K562 (cell line): ENCODE measurements at regions not wholly inside any gene's neighbourhood (a gene's known extent, or its start where the extent isn't known, plus 50 kb on each side); places are given as distances from the start of the nearest gene placed in this dataset.
"Not testable (repeated sequence)": the region's sequence is repeated elsewhere in the genome, so short reads cannot be mapped to it uniquely, and the experiment has no call there.

Source experiments
- ATAC-seq: fragments of 200-7000 bp; cut with Tn5 transposase; 3 replicates; pipeline ENCODE4 v1.9.1; 2020; ENCODE audit warnings: moderate library complexity
- BruUV-seq: library from RNA; stranded (reverse); fragments of 400-500 nt; replicated peaks from 2 replicates; lab custom pipeline; 2021; lab: Mats Ljungman, UMichigan
- CTCF ChIA-PET: fragments of 300-600 bp; formaldehyde crosslinking; extraction: SDS; loops from one replicate; lab custom pipeline; 2021; ENCODE audit warnings: low intra/inter-chr PET ratio; lab: Yijun Ruan, JAX
- POLR2A ChIA-PET: fragments of 300-600, 350-650 bp; sonication (Branson Sonifier 250); formaldehyde crosslinking; extraction: SDS; loops from one replicate; lab custom pipeline; 2021; ENCODE audit warnings: antibody characterized with exemption, inconsistent platforms; lab: Yijun Ruan, JAX
- DNase-seq, 4 experiments: peaks; one replicate each; pipeline versions ENCODE4 v3.0.0 to v3.0.0-alpha.2; 2011 to 2018; ENCODE audit warnings: low spot score in 3 of 4, mixed read lengths in 3 of 4; ENCODE audit errors: extremely low read depth in 1 of 4
- FAIRE-seq: peaks from 2 replicates; lab custom pipeline; 2011; peaks lifted over from hg19 to GRCh38; lab: Jason Lieb, UNC
- H2AFZ ChIP-seq: 2 replicates; pipeline ENCODE4 v1.6.0; 2011; ENCODE audit warnings: low read depth, low read length, control low read depth, inconsistent platforms
- H3K27ac ChIP-seq: fragments of 200-600 bp; 3 replicates; pipeline ENCODE4 v1.8.0; 2011; ENCODE audit warnings: low read depth, mild to moderate bottlenecking, control low read depth, inconsistent platforms, low read length, moderate library complexity, mixed read lengths; ENCODE audit errors: extremely low read depth
- H3K27me3 ChIP-seq, 2 experiments: fragments of 300-600 bp in 1 of 2; 2 replicates in 1 of 2; 3 replicates in 1 of 2; pipeline versions ENCODE4 v1.6.0 to v1.8.0; 2011; ENCODE audit warnings: inconsistent platforms in 2 of 2, low read length in 2 of 2, mild to moderate bottlenecking in 1 of 2, mixed read lengths in 1 of 2, moderate library complexity in 1 of 2; ENCODE audit not compliant: control insufficient read depth in 2 of 2, insufficient read depth in 2 of 2
- H3K36me3 ChIP-seq: fragments of 300-600 bp; 3 replicates; pipeline ENCODE4 v1.8.0; 2011; ENCODE audit warnings: mild to moderate bottlenecking, low read length, inconsistent platforms; ENCODE audit not compliant: control insufficient read depth, insufficient read depth
- H3K4me1 ChIP-seq, 2 experiments: fragments of 200-600 bp in 1 of 2; replicated peaks in 1 of 2; 2 replicates in 1 of 2; 3 replicates in 1 of 2; pipeline versions ENCODE4 v1.5.1 to v1.8.0; 2011; ENCODE audit warnings: inconsistent platforms in 2 of 2, low read length in 2 of 2, mild to moderate bottlenecking in 1 of 2, mixed read lengths in 1 of 2, moderate library complexity in 1 of 2; ENCODE audit not compliant: control insufficient read depth in 2 of 2, insufficient read depth in 2 of 2
- H3K4me2 ChIP-seq: 2 replicates; pipeline ENCODE4 v1.6.1; 2011; ENCODE audit warnings: low read length, control low read depth, inconsistent platforms, mixed read lengths; ENCODE audit not compliant: insufficient read depth
- H3K4me3 ChIP-seq: fragments of 200-600 bp; sonication (generic), shearing (Covaris generic); 2 replicates; pipeline ENCODE4 v1.5.1; 2016; ENCODE audit warnings: control low read depth, inconsistent platforms
- H3K79me2 ChIP-seq: fragments of 200-600 bp; 3 replicates; pipeline ENCODE4 v1.8.0; 2011; ENCODE audit warnings: low read length, inconsistent platforms; ENCODE audit not compliant: control insufficient read depth, insufficient read depth
- H3K9ac ChIP-seq, 2 experiments: 2 replicates each; pipeline versions ENCODE4 v1.6.0 to v1.6.1; 2011; ENCODE audit warnings: low read depth in 2 of 2, low read length in 2 of 2, control low read depth in 1 of 2, inconsistent platforms in 1 of 2, mild to moderate bottlenecking in 1 of 2, mixed read lengths in 1 of 2; ENCODE audit not compliant: insufficient read depth in 1 of 2
- H3K9me1 ChIP-seq: one replicate; pipeline ENCODE4 v1.6.0; 2011; ENCODE audit warnings: inconsistent platforms, mild to moderate bottlenecking, low read length, moderate library complexity; ENCODE audit not compliant: control insufficient read depth, insufficient read depth
- H3K9me3 ChIP-seq: replicated peaks from 2 replicates; pipeline ENCODE4 v1.5.1; 2011; ENCODE audit warnings: low read depth, low read length, inconsistent platforms; ENCODE audit not compliant: control insufficient read depth, insufficient read depth
- H4K20me1 ChIP-seq: replicated peaks from 2 replicates; pipeline ENCODE4 v1.6.1; 2011; ENCODE audit warnings: low read length, inconsistent platforms, mixed read lengths; ENCODE audit not compliant: control insufficient read depth, insufficient read depth
- FOXP1 ChIP-seq: sonication (generic); formaldehyde crosslinking; IDR thresholded peaks from 2 replicates; pipeline ENCODE4 v1.8.0; 2022; ENCODE audit warnings: mild to moderate bottlenecking, missing genetic modification reagents
- NR2C1 ChIP-seq, 2 experiments: fragments of 450-650 bp; IDR thresholded peaks; 2 replicates each; pipeline ENCODE4 v1.6.1; 2017; ENCODE audit warnings: mild to moderate bottlenecking in 2 of 2, antibody characterized with exemption in 1 of 2, inconsistent platforms in 1 of 2, missing compliant biosample characterization in 1 of 2, missing genetic modification characterization in 1 of 2
- ZKSCAN3 ChIP-seq: fragments of 250-450 bp; sonication (Bioruptor Pico); IDR thresholded peaks from 2 replicates; pipeline ENCODE4 v1.4.0; 2020
- ZNF134 ChIP-seq: fragments of 250-450 bp; sonication (Bioruptor Pico); conservative IDR thresholded peaks from 2 replicates; pipeline ENCODE4 v1.4.0; 2020
- WGBS: fragments of 100-300 bp; shearing (Covaris generic); methylation state at CpG from one replicate; pipeline ENCODE4 v1.1.6; 2016; ENCODE audit warnings: low coverage, mixed read lengths; ENCODE audit not compliant: insufficient coverage; ENCODE audit errors: missing lambda C conversion rate; 5-methylcytosine and 5-hydroxymethylcytosine counted together
- in situ Hi-C: fragments of 300-500 bp; cut with MboI; formaldehyde crosslinking; loops from 4 replicates; pipeline ENCODE4 v1.15.0; 2018; ENCODE audit warnings: inconsistent platforms, mixed read lengths
- intact Hi-C: fragments of 100-400 bp; cut with micrococcal nuclease; formaldehyde crosslinking; loops from 2 replicates; pipeline ENCODE4 v1.14.2; 2022
- TF ChIP-seq, protein P1 (sequence below): sonication (generic); formaldehyde crosslinking; IDR thresholded peaks from 2 replicates; pipeline ENCODE4 v1.4.0; 2020; ENCODE audit warnings: mild to moderate bottlenecking, missing genetic modification reagents

DNA sequence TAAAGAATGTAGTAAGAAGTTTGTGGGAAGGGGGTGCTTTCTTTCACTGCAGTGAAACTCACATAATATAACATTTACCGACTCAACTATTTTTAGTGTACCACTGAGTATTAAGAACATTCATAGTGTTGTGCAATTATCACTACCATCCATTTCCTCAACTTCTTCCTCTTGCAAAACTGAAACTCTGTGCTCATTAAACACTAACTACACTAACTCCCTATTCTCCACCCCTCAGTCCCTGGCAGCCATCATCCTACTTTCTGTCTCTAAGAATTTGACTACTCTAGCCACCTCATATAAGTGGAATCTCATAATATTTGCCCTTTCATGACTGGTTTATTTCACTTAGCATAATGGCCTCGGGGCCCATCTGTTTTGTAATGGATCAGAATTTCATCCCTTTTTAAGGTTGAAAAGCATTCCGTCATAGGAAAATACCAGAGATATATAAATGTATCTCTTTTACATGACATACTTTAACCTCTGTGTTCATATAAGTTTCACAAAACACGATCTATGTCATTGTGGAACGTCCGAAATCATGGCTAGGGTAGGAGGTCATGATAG, 56.3 kb upstream of the DIRAS2 start (continued):
- no peak for TF ChIP-seq FOXP1 (CRISPR knock-in tag)
- no peak for TF ChIP-seq ZKSCAN3

DNA sequence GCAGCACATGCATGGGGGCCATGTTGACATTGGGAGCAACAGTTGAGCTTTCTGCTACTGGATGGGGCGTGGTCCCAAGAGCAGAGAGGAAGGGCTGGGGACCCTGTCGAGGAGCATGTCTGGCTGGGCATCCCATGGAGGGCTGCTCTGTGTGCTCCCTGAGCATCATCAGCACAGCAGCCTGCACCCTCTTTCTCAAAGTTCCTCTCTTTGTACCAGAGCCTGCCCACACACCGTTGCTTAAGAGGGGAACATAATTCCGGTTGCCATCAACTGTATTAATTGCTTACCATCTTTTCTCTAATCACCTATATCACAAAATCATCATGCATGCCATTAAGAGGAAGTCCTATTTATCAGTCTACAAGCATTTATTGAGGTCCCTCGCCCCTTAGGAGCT, 55.2 kb upstream of the DIRAS2 start:
- peaks cover 0 to 5% of the 10 kb centered on the region in 2 experiments; a peak in 1 of 5 replicates for H3K27me3 ChIP-seq
- H3K4me1 ChIP-seq: no peaks in the 10 kb centered on the region
- no peak for TF ChIP-seq ZNF134 (CRISPR knock-in tag)
- TF ChIP-seq, protein P1, sequence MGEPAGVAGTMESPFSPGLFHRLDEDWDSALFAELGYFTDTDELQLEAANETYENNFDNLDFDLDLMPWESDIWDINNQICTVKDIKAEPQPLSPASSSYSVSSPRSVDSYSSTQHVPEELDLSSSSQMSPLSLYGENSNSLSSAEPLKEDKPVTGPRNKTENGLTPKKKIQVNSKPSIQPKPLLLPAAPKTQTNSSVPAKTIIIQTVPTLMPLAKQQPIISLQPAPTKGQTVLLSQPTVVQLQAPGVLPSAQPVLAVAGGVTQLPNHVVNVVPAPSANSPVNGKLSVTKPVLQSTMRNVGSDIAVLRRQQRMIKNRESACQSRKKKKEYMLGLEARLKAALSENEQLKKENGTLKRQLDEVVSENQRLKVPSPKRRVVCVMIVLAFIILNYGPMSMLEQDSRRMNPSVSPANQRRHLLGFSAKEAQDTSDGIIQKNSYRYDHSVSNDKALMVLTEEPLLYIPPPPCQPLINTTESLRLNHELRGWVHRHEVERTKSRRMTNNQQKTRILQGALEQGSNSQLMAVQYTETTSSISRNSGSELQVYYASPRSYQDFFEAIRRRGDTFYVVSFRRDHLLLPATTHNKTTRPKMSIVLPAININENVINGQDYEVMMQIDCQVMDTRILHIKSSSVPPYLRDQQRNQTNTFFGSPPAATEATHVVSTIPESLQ (CRISPR knock-in tag): no peak
- no peak for TF ChIP-seq NR2C1 (IDR thresholded peaks at IDR 0.05)
- no peak for TF ChIP-seq NR2C1 (tag; IDR thresholded peaks at IDR 0.05)
- no TSS peak for BruUV-seq
- no peak for ATAC-seq
- ChIA-PET CTCF (no interaction called here), POLR2A (no interaction called here)
- H3K4me2 ChIP-seq: no peak overlapping the region
- FAIRE-seq: no peak
- no peak for DNase-seq
- H3K9ac ChIP-seq: no peak overlapping the region
- H3K36me3 ChIP-seq: no peaks in the 10 kb centered on the region
- no peaks in the 10 kb centered on the region for H3K9me3 ChIP-seq
- 1% methylated on average over 5 of the region's 5 CpGs for WGBS
- intact Hi-C loops: no loop called here
- no peaks in the 10 kb centered on the region for H4K20me1 ChIP-seq
- H3K9me1 ChIP-seq: no peaks in the 10 kb centered on the region
- no peak overlapping the region for H2AFZ ChIP-seq
- H3K27ac ChIP-seq: no peak overlapping the region
- H3K4me3 ChIP-seq: no peak overlapping the region
- H3K79me2 ChIP-seq: no peaks in the 10 kb centered on the region
- in situ Hi-C loops: no loop called here

DNA sequence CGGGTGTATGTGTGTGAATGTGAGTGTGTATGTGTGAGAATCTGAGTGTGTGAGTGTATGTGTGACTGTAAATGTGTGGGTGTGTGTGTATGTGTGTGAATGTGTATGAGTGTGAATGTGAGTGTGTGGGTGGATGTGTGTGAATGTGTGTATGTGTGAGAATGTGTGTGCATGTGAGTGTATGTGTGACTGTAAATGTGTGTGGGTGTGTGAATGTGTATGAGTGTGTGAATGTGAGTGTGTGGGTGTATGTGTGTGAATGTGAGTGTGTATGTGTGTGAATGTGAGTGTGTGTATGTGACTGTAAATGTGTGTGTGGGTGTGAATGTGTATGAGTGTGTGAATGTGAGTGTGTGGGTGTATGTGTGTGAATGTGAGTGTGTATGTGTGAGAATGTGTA, 51.6 kb upstream of the DIRAS2 start:
- ATAC-seq, H3K9ac ChIP-seq, intact Hi-C loops, FAIRE-seq, H3K27ac ChIP-seq, DNase-seq, POLR2A ChIA-PET, H4K20me1 ChIP-seq, in situ Hi-C loops, H3K9me1 ChIP-seq, H3K4me1 ChIP-seq, H2AFZ ChIP-seq, H3K79me2 ChIP-seq, H3K4me3 ChIP-seq, H3K9me3 ChIP-seq, H3K36me3 ChIP-seq, H3K4me2 ChIP-seq, H3K27me3 ChIP-seq, BruUV-seq, CTCF ChIA-PET: not testable (repeated sequence)
- WGBS: 0% methylated on average over 1 of the region's 1 CpG
